Transverse colon (tissue), 4 donors: ENCODE measurements at regions not wholly inside any gene's neighbourhood (a gene's known extent, or its start where the extent isn't known, plus 50 kb on each side); places are given as distances from the start of the nearest gene placed in this dataset.
"Not testable (repeated sequence)": the region's sequence is repeated elsewhere in the genome, so short reads cannot be mapped to it uniquely, and the experiment has no call there.

Source experiments
- CTCF ChIP-seq, 5 experiments: fragments of 200-600 bp in 3 of 5; fragments of 450-650 bp in 2 of 5; sonication (generic) in 3 of 5; IDR thresholded peaks; 1 replicate in 2 of 5; 2 replicates in 3 of 5; pipeline ENCODE4 v1.5.1; 2016 to 2017; ENCODE audit warnings: antibody characterized with exemption in 5 of 5, inconsistent platforms in 3 of 5, mild to moderate bottlenecking in 2 of 5, moderate library complexity in 1 of 5
- POLR2AphosphoS5 ChIP-seq, 3 donors: sonication (generic); formaldehyde crosslinking; IDR thresholded peaks; one replicate each; pipeline ENCODE4 v1.6.1; 2016; ENCODE audit warnings: antibody characterized with exemption in 3 of 3

DNA sequence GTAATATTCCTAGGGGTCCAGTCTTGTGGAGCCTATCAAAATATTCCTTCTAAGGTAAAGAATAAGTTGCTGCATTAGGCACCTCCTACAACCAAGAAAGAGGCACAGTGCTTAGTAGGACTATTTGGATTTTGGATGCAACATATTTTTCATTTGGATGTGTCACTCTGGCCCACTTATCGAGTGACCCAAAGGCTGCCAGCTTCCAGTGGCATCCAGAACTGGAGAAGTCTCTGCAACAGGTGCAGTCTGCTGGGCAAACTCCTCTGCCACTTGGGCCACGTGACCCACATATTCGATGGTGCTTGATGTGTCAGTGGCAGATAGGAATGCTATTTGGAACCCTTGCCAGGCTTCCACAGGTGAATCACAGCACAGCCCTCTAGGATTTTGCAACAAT is 151.7 kb downstream of the RBMY1A1 start:
- TF ChIP-seq CTCF, POLR2AphosphoS5 (IDR thresholded peaks at IDR 0.05): not testable (repeated sequence)
